ENCODE measurements at regions not wholly inside any gene's neighbourhood (a gene's known extent, or its start where the extent isn't known, plus 50 kb on each side); places are given as distances from the start of the nearest gene placed in this dataset.

- Histone ChIP-seq H3K4me2 (ENCODE audit: insufficient read depth, low read length) (no peak overlapping the region), H3K9me3 (replicated peaks; ENCODE audit: control insufficient read depth, insufficient read depth, low read length) (no peaks in the 10 kb centered on the region), H3K9ac (replicated peaks; ENCODE audit: extremely low read depth, insufficient read depth, low read length) (no peak overlapping the region), H3K27me3 (ENCODE audit: control insufficient read depth in 2 of 2, insufficient read depth in 2 of 2, low read length in 2 of 2) (no peaks in the 10 kb centered on the region), H3K36me3 (ENCODE audit: control insufficient read depth in 2 of 2, extremely low read depth in 1 of 2, insufficient read depth in 2 of 2, low read length in 2 of 2) (no peaks in the 10 kb centered on the region), H3K27ac (ENCODE audit: insufficient read depth, low read depth, low read length) (no peak overlapping the region), H3K9me1 (replicated peaks; ENCODE audit: control insufficient read depth, extremely low read depth, insufficient read depth, low read length) (no peaks in the 10 kb centered on the region), H2AFZ (ENCODE audit: low read depth, low read length) (no peak overlapping the region), H3K4me1 (ENCODE audit: control insufficient read depth, extremely low read depth, insufficient read depth, low read length) (no peaks in the 10 kb centered on the region), H4K20me1 (replicated peaks; ENCODE audit: control insufficient read depth, extremely low read depth, insufficient read depth, low read length) (no peaks in the 10 kb centered on the region), H3K79me2 (ENCODE audit: control insufficient read depth, insufficient read depth, low read length) (no peaks in the 10 kb centered on the region), H3K4me3 (replicated peaks in 1 of 3; ENCODE audit: insufficient read depth in 1 of 3, low read depth in 1 of 3, low read length in 3 of 3) (no peak overlapping the region)
- BruUV-seq (replicated peaks) = no TSS peak
- FAIRE-seq = no peak
- DNase-seq (ENCODE audit: low read depth, low spot score) = no peak
- dilution Hi-C loops (cut with MboI; ENCODE audit: extremely low pct_ligation_motif_present, low sequenced_read_pairs) (no loop called here), intact Hi-C loops (cut with micrococcal nuclease) (loop anchor here (1.0 kb wide), 1 partner anchor 67 kb away; no protein-coding TSS in a partner anchor)
- ChIA-PET CTCF (no interaction called here), POLR2A (no interaction called here)
- no peak for TF ChIP-seq POLR2AphosphoS5 (IDR thresholded peaks at IDR 0.05; ENCODE audit: insufficient read depth, low read depth, low read length)
Observed at GRCh38 chr2:18454692-18455235, 105.7 kb downstream of the RDH14 start.

DNA sequence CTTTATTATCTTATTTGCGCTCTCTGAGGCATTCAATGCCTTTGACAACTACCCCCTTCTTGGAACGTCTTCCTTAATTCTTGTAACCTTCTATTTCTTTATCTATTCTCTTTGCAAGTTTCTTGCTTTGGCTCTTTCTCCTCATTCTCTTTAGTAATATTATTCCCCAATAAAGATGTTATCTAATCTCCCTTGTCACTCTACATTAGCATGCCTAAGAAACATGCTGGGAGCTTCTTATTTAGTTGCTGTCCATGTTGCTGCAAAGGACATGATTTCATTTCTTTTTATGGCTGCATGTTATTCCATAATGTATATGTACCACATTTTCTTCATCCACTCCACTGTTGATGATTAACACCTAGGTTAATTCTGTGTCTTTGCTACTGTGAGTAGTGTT, 113.7 kb downstream of the RDH14 start:
- ChIA-PET POLR2A (no interaction called here), CTCF (no interaction called here)
- H3K4me2 ChIP-seq (ENCODE audit: insufficient read depth, low read length) = no peak overlapping the region
- H3K27me3 ChIP-seq (ENCODE audit: control insufficient read depth in 2 of 2, insufficient read depth in 2 of 2, low read length in 2 of 2) = no peaks in the 10 kb centered on the region
- no peaks in the 10 kb centered on the region for H3K36me3 ChIP-seq (ENCODE audit: control insufficient read depth in 2 of 2, extremely low read depth in 1 of 2, insufficient read depth in 2 of 2, low read length in 2 of 2)
- no peak overlapping the region for H3K9ac ChIP-seq (replicated peaks; ENCODE audit: extremely low read depth, insufficient read depth, low read length)
- no peaks in the 10 kb centered on the region for H3K4me1 ChIP-seq (ENCODE audit: control insufficient read depth, extremely low read depth, insufficient read depth, low read length)
- no peaks in the 10 kb centered on the region for H3K79me2 ChIP-seq (ENCODE audit: control insufficient read depth, insufficient read depth, low read length)
- BruUV-seq (replicated peaks) = no TSS peak
- no peak overlapping the region for H3K27ac ChIP-seq (ENCODE audit: insufficient read depth, low read depth, low read length)
- intact Hi-C loops (cut with micrococcal nuclease) = no loop called here
- DNase-seq (ENCODE audit: low read depth, low spot score) = no peak
- no peak for FAIRE-seq
- H3K9me1 ChIP-seq (replicated peaks; ENCODE audit: control insufficient read depth, extremely low read depth, insufficient read depth, low read length) = no peaks in the 10 kb centered on the region
- TF ChIP-seq, protein P1, sequence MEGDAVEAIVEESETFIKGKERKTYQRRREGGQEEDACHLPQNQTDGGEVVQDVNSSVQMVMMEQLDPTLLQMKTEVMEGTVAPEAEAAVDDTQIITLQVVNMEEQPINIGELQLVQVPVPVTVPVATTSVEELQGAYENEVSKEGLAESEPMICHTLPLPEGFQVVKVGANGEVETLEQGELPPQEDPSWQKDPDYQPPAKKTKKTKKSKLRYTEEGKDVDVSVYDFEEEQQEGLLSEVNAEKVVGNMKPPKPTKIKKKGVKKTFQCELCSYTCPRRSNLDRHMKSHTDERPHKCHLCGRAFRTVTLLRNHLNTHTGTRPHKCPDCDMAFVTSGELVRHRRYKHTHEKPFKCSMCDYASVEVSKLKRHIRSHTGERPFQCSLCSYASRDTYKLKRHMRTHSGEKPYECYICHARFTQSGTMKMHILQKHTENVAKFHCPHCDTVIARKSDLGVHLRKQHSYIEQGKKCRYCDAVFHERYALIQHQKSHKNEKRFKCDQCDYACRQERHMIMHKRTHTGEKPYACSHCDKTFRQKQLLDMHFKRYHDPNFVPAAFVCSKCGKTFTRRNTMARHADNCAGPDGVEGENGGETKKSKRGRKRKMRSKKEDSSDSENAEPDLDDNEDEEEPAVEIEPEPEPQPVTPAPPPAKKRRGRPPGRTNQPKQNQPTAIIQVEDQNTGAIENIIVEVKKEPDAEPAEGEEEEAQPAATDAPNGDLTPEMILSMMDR (IDR thresholded peaks at IDR 0.05; ENCODE audit: extremely low read depth in 1 of 2, insufficient read depth in 1 of 2, low read depth in 1 of 2, low read length in 2 of 2) = no peak
- TF ChIP-seq POLR2AphosphoS5 (IDR thresholded peaks at IDR 0.05; ENCODE audit: insufficient read depth, low read depth, low read length) (no peak), EZH2 (IDR thresholded peaks at IDR 0.05; ENCODE audit: borderline replicate concordance, low read depth, low read length, severe bottlenecking) (no peak), GATA2 (IDR thresholded peaks at IDR 0.05; ENCODE audit: insufficient read depth, insufficient read length, low read depth, low read length) (no peak), FOS (IDR thresholded peaks at IDR 0.05; ENCODE audit: borderline replicate concordance, insufficient read depth, low read length) (no peak), MYC (IDR thresholded peaks at IDR 0.05; ENCODE audit: low read depth, low read length) (no peak), POLR2A (IDR thresholded peaks at IDR 0.05; ENCODE audit: low read depth, low read length) (no peak), JUN (IDR thresholded peaks at IDR 0.05; ENCODE audit: borderline replicate concordance, insufficient read depth, insufficient read length, low read depth) (no peak)
- TF ChIP-seq, protein P2, sequence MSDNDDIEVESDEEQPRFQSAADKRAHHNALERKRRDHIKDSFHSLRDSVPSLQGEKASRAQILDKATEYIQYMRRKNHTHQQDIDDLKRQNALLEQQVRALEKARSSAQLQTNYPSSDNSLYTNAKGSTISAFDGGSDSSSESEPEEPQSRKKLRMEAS (IDR thresholded peaks at IDR 0.05; ENCODE audit: insufficient read depth, insufficient read length) = no peak
- H4K20me1 ChIP-seq (replicated peaks; ENCODE audit: control insufficient read depth, extremely low read depth, insufficient read depth, low read length) = no peaks in the 10 kb centered on the region
- H2AFZ ChIP-seq (ENCODE audit: low read depth, low read length) = no peak overlapping the region
- no peaks in the 10 kb centered on the region for H3K9me3 ChIP-seq (replicated peaks; ENCODE audit: control insufficient read depth, insufficient read depth, low read length)
- H3K4me3 ChIP-seq (replicated peaks in 1 of 3; ENCODE audit: insufficient read depth in 1 of 3, low read depth in 1 of 3, low read length in 3 of 3) = no peak overlapping the region
- dilution Hi-C loops (cut with MboI; ENCODE audit: extremely low pct_ligation_motif_present, low sequenced_read_pairs) = no loop called here

Data from endothelial cell of umbilical vein (primary cell).